GM21723 (cell line): ENCODE measurements at regions not wholly inside any gene's neighbourhood (a gene's known extent, or its start where the extent isn't known, plus 50 kb on each side); places are given as distances from the start of the nearest gene placed in this dataset.
"Not testable (repeated sequence)": the region's sequence is repeated elsewhere in the genome, so short reads cannot be mapped to it uniquely, and the experiment has no call there.

Source experiments
- ATAC-seq: cut with Tn5 transposase; IDR thresholded peaks from one replicate; pipeline ENCODE4 v1.9.1; 2021; ENCODE audit warnings: mild to moderate bottlenecking, moderate library complexity; ENCODE audit not compliant: unreplicated experiment

DNA sequence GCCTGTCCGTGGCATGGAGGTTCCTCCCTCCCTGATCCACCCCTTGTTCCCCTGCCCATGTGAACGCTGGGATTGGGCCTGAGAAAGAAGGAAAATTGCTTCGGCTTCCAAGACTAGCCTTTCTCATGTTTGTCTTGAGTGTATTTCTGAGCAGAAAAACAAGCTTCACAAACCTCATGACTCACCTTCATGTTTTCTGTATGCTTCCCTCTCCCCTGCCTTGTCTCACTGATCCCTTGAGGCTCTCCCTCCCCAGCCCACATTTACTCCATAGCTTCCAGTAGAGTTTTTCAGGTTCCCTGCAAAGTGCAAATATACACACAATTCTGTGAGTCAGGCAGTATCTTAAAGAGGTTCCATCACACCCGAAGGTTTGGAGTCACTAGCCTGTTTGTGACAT lies 572.4 kb downstream of the UQCRFS1 start:
- no peak for ATAC-seq

DNA sequence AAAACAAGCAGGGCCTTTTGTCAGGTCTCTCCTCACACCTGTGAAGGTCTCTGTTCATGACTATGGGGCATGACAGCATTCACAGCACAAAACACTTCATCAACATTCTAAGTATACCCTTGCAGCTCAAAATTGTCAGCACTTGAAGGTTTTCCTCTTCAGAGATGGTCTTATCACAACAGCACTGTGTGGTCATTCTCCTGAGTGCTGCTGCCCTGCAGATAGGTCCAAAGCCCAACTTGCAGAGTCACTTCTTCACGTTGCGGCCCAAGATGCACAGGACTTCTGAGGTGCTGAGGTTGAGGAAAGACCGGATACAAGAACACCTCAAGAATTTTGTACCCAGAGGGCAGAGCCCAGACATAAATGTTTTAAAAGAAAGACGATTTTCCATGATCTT lies 574.5 kb downstream of the UQCRFS1 start:
- no peak for ATAC-seq

DNA sequence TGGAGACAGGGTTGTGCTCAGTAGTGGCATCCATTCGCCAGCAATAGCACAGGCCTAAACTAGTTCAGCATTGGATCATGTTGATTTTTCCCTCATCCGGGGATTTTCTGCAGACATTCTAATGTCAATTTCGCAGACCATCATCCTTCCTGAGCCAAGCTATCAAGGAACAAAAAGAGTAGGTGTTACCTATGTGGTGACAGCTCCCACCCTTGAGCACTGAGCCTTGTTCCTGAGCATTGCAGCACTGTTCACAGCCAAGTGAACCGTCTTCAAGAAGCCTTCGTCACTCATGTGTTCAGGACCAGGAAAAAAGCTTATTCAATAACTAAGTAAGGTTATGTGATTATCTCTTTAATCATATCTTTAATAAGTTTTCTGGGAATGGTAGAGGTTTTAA lies 576.2 kb downstream of the UQCRFS1 start:
- ATAC-seq, result no peak

DNA sequence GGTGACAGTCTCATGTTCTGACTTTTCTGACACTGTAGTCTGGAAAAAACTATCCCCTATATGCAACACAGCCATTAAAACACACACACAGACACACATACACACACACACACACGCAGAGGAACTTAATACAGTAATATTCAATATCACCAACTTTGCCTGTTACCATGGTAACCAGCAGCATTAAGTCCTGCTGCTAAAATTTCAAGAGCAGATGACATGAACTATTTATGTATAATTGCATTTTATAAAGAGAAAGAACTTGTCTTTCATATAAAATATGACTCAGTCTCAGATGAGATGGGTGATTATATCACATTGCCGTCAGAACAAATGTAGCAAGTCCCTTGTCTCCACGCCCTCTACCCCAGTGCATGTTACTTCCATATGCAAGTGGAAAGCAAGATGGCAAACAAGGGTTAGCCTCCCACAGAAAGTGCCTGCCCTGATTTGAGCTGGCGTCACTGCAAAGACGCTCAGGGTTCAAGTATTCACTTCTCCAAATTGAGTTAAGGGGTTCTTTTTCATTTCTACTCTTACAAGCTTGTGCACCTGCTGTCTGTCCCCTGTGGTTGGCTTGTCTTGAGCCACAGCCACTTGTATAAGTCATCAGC lies 576.8 kb downstream of the UQCRFS1 start:
- no peak for ATAC-seq

DNA sequence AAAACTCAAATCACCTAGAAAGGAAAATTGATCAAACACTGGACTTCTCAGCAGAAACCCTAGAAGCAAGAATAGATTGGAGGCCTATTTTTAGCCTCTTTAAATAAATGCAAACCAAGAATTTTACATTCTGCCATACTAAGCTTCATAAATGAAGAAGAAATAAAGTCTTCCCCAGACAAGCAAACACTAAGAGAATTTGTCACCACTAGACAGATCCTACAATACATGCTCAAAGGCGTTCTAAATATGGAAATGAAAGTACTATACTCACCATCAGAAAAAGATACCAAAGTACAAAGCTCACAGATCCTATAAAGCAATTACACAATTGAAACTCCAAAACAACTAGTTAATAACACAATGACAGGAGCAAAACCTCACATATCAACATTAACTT lies 578.1 kb downstream of the UQCRFS1 start:
- no peak for ATAC-seq

DNA sequence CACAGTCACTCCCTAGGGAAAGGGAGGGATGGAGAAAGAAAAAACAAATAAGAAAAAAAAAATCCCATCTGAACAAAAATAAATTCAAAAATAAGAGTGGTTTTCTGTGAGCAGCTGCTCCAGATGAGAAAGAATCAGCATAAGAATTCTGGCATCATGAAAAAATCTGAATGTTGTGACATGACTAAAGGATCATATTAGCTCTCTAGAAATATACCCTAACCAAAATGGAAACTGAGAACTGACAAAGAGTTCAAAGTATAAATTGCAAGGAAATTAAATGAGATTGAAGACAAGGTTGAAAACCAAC lies 579.0 kb downstream of the UQCRFS1 start:
- no peak for ATAC-seq

DNA sequence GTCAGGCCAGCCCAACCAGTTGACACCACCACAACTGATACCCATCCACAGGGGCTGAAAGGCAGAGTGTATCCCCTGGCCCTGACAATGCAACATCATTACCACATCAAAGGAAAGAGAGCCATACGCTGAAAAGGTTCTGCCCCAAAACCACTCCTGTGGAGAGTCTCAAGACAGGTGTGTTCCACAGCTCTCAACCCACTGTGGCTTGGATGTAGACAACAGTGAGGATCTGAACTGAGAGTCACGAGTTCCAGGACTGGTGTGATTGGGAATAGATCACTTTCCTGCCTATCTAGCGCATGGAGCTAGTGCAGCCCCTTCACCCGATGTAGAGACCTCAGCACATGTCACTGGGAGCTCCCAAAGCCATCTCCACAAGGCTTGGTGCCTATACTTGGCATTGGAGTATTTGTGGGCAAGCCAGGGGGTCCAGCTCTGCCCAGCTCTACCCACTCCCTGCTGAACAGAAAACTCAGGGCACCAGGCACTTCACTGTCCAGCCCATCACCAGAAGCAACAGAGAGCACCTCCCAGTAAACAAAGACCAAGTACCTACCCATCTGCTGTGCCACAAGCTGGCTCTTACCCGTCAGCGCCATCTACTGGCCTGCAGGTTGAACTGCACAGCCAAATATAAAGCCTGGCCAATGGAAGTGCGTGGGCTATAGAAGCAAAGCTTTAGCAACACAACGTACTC lies 579.5 kb downstream of the UQCRFS1 start:
- no peak for ATAC-seq

DNA sequence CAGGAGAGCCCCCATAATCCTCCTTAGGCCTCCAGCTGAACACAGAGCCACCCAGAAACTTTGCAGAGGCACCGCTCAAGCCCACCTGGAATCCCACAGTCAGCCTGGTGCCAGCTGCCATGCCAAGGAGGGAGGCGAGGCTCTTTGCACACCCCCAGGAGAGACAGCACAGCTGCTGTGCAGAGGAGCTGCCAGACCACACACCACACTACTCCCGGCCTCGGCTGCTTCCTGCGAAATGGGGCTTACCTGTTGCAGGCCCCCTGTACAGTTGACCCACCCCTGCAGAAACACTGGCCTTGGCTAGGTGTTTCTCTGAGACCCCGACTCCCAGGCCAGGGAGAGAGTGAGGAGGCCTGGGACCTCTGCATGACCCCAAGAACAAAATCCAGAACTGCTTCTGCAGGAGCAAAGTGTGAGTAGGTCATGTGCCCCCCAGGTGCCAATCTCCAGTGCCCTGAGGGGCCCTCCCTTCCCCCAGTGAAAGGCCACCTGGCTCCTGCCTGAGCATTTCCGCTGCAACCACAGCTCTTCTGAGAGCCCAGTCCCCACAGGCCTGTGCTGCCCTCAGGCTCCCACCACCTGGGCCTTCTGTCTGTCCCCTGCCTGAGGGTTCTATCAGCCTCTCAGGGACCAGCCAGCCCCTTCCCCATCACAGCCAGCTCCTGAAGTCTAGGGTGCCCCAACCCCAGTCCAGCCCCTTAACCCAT lies 580.4 kb downstream of the UQCRFS1 start:
- ATAC-seq, result no peak

DNA sequence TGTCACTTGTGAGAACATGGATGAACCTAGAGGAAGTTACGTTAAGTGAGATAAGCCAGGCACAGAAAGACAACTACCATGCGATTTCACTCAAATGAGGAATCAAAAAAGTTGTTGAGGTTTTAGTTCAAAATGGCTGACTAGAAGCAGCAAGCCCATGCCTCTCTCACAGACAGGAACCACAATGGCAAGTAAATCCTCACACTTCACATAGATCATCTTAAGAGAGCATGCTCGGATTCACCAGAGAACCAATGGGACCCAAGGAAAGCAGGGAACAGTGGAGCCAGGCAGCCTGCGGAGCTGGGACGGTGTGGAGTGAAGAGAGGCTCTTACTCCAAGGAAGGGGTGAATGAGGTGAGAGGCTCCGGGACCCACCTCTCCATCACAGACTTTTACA lies 581.0 kb downstream of the UQCRFS1 start:
- no peak for ATAC-seq

DNA sequence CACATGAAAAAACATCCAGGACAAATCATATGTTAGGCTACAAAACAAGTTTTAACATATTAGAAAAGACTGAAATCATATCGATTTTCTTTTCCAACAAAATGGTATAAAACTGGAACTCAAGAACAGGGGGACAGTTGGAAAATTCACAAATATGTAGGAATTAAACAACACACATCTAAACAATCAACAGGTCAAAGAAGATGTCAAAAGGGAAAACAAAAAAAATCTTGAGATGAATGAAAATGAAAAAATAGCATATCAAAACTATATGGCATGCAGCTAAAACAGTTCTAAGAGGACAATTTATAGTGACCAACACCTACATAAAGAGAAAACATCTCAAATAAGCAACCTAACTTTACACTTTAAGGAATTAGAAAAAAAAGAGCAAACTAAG lies 585.3 kb downstream of the UQCRFS1 start:
- ATAC-seq, result no peak

DNA sequence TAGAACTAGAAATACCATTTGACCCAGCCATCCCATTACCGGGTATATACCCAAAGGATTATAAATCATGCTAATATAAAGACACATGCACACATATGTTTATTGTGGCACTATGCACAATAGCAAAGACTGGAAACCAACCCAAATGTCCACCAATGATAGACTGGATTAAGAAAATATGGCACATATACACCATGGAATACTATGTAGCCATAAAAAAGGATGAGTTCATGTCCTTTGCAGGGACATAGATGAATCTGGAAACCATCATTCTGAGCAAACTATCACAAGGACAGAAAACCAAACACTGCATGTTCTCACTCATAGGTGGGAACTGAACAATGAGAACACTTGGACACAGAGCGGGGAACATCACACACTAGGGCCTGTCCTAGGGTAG lies 586.5 kb downstream of the UQCRFS1 start:
- ATAC-seq, result not testable (repeated sequence)

DNA sequence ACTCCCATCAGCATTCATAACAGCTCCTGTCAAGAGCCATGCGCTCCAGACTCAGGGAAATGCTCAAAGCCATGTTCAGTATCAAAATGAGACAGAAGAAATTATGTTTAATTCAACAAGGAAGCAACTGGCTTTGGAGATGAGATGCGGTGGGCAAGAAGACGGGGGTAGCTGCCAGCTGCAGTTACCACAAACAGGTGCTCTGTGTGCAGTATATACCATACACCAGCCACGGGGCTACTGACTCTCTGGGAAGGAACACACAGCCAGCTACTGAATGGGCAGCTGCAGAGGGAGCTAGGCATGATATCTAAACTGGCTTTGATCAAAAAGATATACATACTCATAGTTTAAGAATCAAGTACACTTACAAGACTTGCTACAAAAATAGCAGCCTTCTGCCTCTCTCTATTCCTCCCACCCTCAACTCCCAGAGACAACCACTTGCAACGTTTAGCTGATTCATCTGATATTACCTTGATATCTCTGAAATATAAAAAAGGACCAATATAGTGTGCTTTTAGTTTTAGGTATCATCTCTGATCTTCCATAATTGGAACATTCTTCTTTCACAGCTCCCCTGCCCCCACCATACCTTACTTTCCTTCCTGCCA lies 593.0 kb downstream of the UQCRFS1 start:
- no peak for ATAC-seq

DNA sequence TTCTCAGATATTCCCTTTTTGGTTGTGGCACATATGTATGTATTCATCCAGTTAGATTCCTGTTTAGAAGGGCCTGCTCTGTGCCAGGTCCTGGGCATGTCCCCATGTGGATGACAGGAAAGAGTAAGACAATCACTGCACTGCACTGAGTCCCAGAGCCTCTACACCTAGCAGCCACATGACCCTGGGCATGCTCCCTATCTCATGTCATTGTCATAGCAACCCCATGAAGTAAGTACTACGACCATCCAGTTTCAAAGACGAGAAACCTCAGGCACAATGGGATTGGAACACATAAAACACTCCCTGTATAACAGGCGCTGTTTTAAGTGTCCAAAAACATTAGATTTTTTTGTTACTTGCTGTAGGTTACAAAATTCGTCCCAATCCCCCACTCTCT lies 594.4 kb downstream of the UQCRFS1 start:
- ATAC-seq, result no peak

DNA sequence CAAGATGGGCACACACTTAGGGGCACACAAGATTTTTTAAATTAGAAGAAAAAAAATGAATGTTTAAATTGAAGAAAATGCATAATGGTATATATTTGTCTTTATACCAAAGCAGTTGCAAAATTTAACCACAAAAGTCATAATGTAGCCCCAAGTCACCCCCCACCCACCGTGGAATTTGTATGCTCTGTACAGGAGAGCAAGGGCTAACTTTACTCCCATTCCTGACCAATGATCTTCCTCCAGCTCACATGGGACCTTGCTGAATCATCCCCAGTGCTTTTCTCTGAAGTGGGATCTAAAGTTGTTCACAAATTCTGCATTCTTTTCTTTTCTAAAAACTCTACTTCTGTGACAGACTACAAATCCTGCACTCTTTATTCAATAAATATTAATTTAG lies 597.0 kb downstream of the UQCRFS1 start:
- no peak for ATAC-seq

DNA sequence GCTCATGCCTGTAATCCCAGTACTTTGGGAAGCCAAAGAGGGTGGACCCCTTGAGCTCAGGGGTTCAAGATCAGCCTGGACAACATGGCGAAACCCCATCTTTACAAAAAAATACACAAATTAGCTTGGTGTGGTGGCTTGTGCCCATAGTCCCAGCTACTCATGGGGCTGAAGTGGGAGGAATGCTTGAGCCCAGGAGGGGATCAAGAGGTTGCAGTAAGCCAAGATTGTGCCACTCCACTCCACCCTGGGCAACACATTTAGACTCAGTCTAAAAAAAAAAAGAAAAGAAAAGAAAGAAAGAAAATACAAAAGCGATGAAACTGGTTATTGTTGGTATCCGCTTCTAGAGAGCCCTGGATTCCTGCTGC lies 597.4 kb downstream of the UQCRFS1 start:
- no peak for ATAC-seq

DNA sequence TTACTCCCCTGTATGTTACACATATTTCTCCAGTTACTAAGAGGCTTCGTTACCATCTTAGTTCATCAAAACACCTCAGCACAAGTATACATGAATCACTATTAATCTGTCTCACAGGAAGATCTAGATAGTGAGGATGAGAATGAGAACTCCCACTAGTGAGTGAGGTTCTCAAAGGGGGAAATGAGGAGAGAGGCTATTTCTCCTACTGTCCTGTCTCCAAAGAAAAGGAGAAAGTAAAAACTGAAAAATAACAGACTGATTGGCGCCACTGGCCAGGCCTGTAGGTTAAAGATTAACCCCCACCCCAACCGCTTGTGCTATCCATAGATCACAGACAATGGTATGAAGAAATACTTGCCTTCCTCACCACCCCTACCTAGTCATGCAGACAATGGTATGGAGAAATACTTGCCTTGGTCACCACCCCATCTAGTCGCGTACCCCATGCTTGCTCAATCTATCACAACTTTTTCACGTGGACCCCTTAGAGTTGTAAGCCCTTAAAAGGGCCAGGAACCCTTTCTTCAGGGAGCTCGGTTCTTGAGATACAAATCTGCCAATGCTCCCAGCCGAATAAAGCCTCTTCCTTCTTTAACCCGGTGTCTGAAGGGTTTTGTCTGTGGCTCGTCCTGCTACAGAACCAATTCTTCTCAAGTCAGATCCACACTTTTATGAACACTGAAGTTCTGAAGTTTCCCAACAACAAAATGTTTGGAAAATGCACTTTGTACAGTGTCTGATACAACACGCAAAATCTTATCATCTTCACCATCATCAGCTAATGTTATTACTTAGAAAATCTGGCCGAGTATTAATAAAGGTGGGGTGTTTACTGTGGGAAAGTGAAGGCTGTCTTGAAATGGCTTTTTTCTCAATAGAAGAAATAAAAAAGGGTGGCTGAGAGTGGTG lies 598.1 kb downstream of the UQCRFS1 start:
- no peak for ATAC-seq

DNA sequence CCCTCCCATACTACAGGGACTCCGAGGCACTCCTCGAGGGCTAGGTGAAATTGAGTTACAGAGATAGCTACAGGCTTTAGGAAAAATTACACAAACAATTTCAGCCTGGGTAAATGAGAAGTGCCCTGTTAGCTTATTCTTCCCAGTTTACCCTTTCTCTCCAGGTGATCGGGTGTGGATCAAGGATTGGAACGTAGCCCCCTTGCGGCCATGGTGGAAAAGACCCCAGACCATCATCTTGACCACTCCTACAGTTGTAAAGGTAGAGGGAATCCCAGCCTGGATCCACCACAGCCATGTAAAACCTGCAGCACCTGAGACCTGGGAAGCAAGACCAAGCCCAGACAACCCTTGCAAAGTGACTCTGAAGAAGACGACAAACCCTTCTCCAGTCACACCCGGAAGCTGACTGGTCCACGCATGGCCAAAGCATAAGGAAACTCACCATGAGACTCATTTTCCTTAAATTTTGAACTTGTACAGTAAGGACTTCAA lies 600.6 kb downstream of the UQCRFS1 start:
- no peak for ATAC-seq

DNA sequence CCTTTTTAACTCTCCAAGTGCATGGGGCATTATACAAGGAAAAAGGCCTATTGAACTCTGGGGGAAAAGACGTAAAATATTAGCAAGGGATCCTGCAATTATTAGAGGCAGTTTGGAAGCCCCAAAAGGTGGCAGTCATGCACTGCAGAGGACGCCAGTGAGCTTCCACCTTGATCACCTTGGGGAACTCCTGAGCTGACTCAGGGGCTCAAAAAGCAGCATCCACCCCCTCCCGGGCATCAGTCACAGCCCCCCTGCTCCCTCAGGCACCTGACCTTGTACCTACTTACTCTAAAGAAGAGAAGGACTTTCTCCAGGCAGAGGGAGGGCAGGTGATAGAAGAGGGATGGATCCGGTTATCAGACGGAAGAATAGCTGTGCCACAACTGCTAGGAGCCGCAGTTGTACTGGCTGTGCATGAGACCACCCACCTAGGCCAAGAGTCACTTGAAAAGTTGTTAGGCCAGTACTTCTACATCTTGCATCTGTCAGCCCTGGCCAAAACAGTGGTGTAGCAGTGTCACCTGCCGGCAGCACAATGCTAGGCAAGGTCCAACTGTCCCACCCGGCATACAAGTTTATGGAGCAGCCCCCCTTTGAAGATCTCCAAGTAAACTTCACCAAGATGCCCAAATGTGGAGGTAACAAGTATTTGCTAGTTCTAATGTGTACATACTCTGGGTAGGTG lies 601.6 kb downstream of the UQCRFS1 start:
- not testable (repeated sequence) for ATAC-seq

DNA sequence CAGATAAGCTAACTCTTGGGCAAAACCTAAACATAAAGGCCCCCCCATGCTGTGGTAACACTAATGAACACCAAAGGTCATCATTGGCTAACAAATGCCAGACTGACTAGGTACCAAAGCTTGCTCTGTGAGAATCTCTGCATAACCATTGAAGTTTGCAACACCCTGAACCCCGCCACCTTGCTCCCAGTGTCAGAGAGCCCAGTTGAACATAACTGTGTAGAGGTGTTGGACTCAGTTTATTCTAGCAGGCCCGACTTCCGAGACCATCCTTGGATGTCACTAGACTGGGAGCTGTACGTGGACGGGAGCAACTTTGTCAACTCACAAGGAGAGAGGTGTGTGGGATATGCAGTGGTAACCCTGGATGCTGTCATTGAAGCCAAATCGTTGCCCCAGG lies 602.2 kb downstream of the UQCRFS1 start:
- no peak for ATAC-seq

DNA sequence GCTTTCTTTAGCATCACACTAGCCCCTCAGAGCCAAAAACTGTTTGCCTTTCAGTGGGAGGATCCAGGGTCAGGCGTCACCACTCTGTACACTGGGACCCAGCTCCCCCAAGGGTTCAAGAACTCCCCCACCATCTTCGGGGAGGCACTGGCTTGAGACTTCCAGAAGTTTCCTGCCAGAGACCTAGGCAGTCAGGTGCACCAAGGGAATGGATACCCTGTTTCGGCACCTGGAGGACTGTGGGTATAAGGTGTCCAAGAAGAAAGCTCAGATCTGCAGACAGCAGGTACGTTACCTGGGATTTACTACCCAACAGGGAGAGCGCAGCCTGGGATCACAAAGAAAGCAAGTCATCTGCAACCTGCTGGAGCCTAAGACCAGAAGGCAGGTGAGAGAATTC lies 603.0 kb downstream of the UQCRFS1 start:
- no peak for ATAC-seq
